HEK293 (cell line): ENCODE measurements at regions not wholly inside any gene's neighbourhood (a gene's known extent, or its start where the extent isn't known, plus 50 kb on each side); places are given as distances from the start of the nearest gene placed in this dataset.

Experiments used
- CTCF ChIP-seq: fragments of 450-650 bp; formaldehyde crosslinking; IDR thresholded peaks from 2 replicates; pipeline ENCODE4 v1.5.1; 2016; ENCODE audit warnings: missing biosample characterization, missing genetic modification characterization
- SCRT1 ChIP-seq: fragments of 450-650 bp; formaldehyde crosslinking; IDR thresholded peaks from 2 replicates; pipeline ENCODE4 v1.5.1; 2016; ENCODE audit warnings: missing biosample characterization, missing genetic modification characterization, borderline replicate concordance
- SETDB1 ChIP-seq: IDR thresholded peaks from one replicate; pipeline ENCODE4 v1.6.1; 2017; ENCODE audit warnings: mild to moderate bottlenecking, low read length, moderate library complexity, mixed read lengths; ENCODE audit not compliant: insufficient read length
- ZBTB49 ChIP-seq: fragments of 450-650 bp; formaldehyde crosslinking; IDR thresholded peaks from 2 replicates; pipeline ENCODE4 v1.5.1; 2016; ENCODE audit warnings: missing biosample characterization, missing genetic modification characterization, low read depth
- ZNF169 ChIP-seq: fragments of 450-650 bp; formaldehyde crosslinking; IDR thresholded peaks from 2 replicates; pipeline ENCODE4 v1.5.1; 2016; ENCODE audit warnings: missing biosample characterization, missing genetic modification characterization
- ZNF416 ChIP-seq: fragments of 450-650 bp; formaldehyde crosslinking; IDR thresholded peaks from 2 replicates; pipeline ENCODE4 v1.5.1; 2016; ENCODE audit warnings: missing biosample characterization, missing genetic modification characterization
- ZNF501 ChIP-seq: fragments of 450-650 bp; formaldehyde crosslinking; IDR thresholded peaks from 2 replicates; pipeline ENCODE4 v1.5.1; 2016; ENCODE audit warnings: missing biosample characterization, missing genetic modification characterization
- ZNF510 ChIP-seq: fragments of 450-650 bp; formaldehyde crosslinking; IDR thresholded peaks from 2 replicates; pipeline ENCODE4 v1.5.1; 2018; ENCODE audit warnings: mild to moderate bottlenecking, missing genetic modification characterization, missing biosample characterization; ENCODE audit not compliant: insufficient replicate concordance
- ZNF549 ChIP-seq: fragments of 450-650 bp; IDR thresholded peaks from 2 replicates; pipeline ENCODE4 v1.5.1; 2018; ENCODE audit warnings: missing biosample characterization, missing genetic modification characterization, mild to moderate bottlenecking, inconsistent platforms, moderate library complexity
- ZNF580 ChIP-seq: fragments of 450-650 bp; formaldehyde crosslinking; IDR thresholded peaks from 2 replicates; pipeline ENCODE4 v1.5.1; 2016; ENCODE audit warnings: missing biosample characterization, missing genetic modification characterization

GRCh38 chr7:42372479-42372878 is 135.5 kb upstream of the GLI3 start:
- TF ChIP-seq SETDB1 (no peak), SCRT1 (tag by site-specific recombination) (no peak), ZNF501 (tag by site-specific recombination) (no peak), ZNF169 (tag by site-specific recombination) (no peak), ZNF416 (tag by site-specific recombination) (no peak), ZNF549 (tag by site-specific recombination) (no peak), ZNF510 (no peak), ZNF580 (tag by site-specific recombination) (no peak), CTCF (tag by site-specific recombination) (no peak), ZBTB49 (tag by site-specific recombination) (no peak)
